ENCODE measurements at regions not wholly inside any gene's neighbourhood (a gene's known extent, or its start where the extent isn't known, plus 50 kb on each side); places are given as distances from the start of the nearest gene placed in this dataset.

DNA sequence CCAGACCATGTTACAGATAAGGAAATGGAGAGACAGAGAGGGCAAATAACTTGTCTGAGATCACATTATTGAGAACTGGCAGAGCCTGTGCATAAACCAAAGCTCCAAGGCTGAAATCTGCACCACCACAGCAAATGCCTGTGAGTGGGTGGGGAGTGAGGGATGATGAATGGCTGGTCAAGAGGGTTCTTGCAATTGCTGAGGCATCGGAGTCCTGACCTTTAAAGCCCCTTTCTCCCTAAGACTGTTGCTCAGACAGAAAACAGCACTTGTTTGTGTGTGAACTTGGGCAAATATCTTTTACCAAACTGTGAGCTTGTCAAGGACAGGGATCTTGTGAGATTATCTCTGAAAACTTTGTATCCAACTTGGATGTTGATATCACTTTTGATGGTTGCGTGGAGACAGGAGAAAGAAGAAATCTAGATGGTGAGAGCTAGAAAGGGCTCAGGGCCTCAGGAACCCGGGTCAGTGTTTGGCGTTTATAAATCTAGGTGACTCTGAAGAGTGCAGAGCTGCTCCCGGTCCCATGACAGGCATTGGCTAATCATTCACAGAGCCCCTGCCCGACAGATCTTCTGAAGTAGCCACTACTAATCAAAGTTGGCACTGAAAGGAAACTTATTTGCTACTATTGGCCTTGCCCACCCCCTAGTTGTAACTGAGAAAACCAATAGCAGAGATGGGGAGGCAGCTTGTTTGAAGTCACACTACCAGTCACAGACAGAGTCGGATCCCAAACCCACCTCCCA lies 122.3 kb downstream of the FOXD2 start:
- TF ChIP-seq, protein P1, sequence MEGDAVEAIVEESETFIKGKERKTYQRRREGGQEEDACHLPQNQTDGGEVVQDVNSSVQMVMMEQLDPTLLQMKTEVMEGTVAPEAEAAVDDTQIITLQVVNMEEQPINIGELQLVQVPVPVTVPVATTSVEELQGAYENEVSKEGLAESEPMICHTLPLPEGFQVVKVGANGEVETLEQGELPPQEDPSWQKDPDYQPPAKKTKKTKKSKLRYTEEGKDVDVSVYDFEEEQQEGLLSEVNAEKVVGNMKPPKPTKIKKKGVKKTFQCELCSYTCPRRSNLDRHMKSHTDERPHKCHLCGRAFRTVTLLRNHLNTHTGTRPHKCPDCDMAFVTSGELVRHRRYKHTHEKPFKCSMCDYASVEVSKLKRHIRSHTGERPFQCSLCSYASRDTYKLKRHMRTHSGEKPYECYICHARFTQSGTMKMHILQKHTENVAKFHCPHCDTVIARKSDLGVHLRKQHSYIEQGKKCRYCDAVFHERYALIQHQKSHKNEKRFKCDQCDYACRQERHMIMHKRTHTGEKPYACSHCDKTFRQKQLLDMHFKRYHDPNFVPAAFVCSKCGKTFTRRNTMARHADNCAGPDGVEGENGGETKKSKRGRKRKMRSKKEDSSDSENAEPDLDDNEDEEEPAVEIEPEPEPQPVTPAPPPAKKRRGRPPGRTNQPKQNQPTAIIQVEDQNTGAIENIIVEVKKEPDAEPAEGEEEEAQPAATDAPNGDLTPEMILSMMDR (IDR thresholded peaks at IDR 0.05; ENCODE audit: insufficient read depth, low read depth, low read length, missing control alignments): no peak
- H3K4me3 ChIP-seq (ENCODE audit: low read length): no peak overlapping the region
- DNase-seq (ENCODE audit: low read depth): no peak

GRCh38 chr1:47561523-47562007 lies 123.7 kb downstream of the FOXD2 start:
- no peak overlapping the region for H3K4me3 ChIP-seq (ENCODE audit: low read length)
- peak; percentile 95 for DNase-seq (ENCODE audit: low read depth)
- TF ChIP-seq, protein P1 (IDR thresholded peaks at IDR 0.05; ENCODE audit: insufficient read depth, low read depth, low read length, missing control alignments): no peak

GRCh38 chr1:47562147-47562546 lies 124.3 kb downstream of the FOXD2 start:
- TF ChIP-seq, protein P1 (IDR thresholded peaks at IDR 0.05; ENCODE audit: insufficient read depth, low read depth, low read length, missing control alignments): no peak
- no peak for DNase-seq (ENCODE audit: low read depth)

GRCh38 chr1:47562799-47563198 lies 125.0 kb downstream of the FOXD2 start:
- no peak for DNase-seq (ENCODE audit: low read depth)
- TF ChIP-seq, protein P1 (IDR thresholded peaks at IDR 0.05; ENCODE audit: insufficient read depth, low read depth, low read length, missing control alignments): no peak
- no peak overlapping the region for H3K4me3 ChIP-seq (ENCODE audit: low read length)

More at GRCh38 chr1:47562147-47562546, 124.3 kb downstream of the FOXD2 start:
- H3K4me3 ChIP-seq (ENCODE audit: low read length): no peak overlapping the region

- TF ChIP-seq, protein P1 (IDR thresholded peaks at IDR 0.05; ENCODE audit: insufficient read depth, low read depth, low read length, missing control alignments): no peak
- H3K4me3 ChIP-seq (ENCODE audit: low read length): no peak overlapping the region
- DNase-seq (ENCODE audit: low read depth): no peak
Observed at GRCh38 chr1:47563201-47563600, 125.4 kb downstream of the FOXD2 start.

DNA sequence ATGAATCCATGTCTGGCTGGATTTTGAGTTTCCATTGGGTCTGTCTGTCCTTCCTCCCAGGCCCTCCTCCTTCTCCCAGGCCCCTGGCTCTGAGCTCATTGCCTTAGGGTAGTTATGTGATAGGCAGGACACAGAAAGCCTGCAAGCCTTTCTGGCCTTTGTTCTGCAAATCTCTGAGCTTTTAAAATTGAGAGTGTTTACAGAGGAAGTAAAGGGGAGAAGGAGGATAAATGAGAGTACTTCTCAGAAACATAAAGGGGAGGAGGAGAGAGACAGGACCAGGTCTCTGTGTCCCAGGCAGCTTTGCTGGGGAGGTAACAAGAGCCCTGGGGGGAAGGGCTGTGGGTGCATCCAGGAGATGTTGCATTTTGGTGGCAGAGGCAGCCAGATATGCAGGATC lies 126.7 kb downstream of the FOXD2 start:
- H3K4me3 ChIP-seq (ENCODE audit: low read length): no peak overlapping the region
- no peak for DNase-seq (ENCODE audit: low read depth)
- TF ChIP-seq, protein P1 (IDR thresholded peaks at IDR 0.05; ENCODE audit: insufficient read depth, low read depth, low read length, missing control alignments): no peak

- TF ChIP-seq, protein P1 (IDR thresholded peaks at IDR 0.05; ENCODE audit: insufficient read depth, low read depth, low read length, missing control alignments): no peak
- no peak overlapping the region for H3K4me3 ChIP-seq (ENCODE audit: low read length)
- no peak for DNase-seq (ENCODE audit: low read depth)
Observed at GRCh38 chr1:47565092-47565491, 127.2 kb downstream of the FOXD2 start.

All from epithelial cell of esophagus (primary cell).